Ovary (tissue), 7 donors: ENCODE measurements at regions not wholly inside any gene's neighbourhood (a gene's known extent, or its start where the extent isn't known, plus 50 kb on each side); places are given as distances from the start of the nearest gene placed in this dataset.

Experiments used
- DNase-seq, 5 donors: peaks; one replicate each; pipeline ENCODE4 v3.0.0-alpha.2; 2019 to 2020
- H3K27ac ChIP-seq, 2 donors: fragments of 200-600 bp; one replicate each; pipeline versions ENCODE4 v1.5.1 to v1.8.0; 2019 to 2022
- H3K27me3 ChIP-seq: fragments of 200-600 bp; one replicate; pipeline ENCODE4 v1.8.0; 2022
- H3K36me3 ChIP-seq: fragments of 200-600 bp; sonication (generic); one replicate; pipeline ENCODE4 v1.5.1; 2019
- H3K4me1 ChIP-seq: one replicate; pipeline ENCODE4 v1.8.1; 2013; ENCODE audit warnings: mild to moderate bottlenecking, moderate library complexity; ENCODE audit not compliant: insufficient read depth
- H3K4me3 ChIP-seq: fragments of 200-600 bp; sonication (generic); one replicate; pipeline ENCODE4 v1.5.1; 2017
- H3K9me3 ChIP-seq, 2 donors: fragments of 200-600 bp in 1 of 2; sonication (generic) in 1 of 2; one replicate each; pipeline versions ENCODE4 v1.5.1 to v1.8.1; 2013 to 2019; ENCODE audit warnings: mild to moderate bottlenecking in 1 of 2, moderate library complexity in 1 of 2
- EP300 ChIP-seq: sonication (generic); formaldehyde crosslinking; IDR thresholded peaks from one replicate; pipeline ENCODE4 v1.6.1; 2017; ENCODE audit warnings: antibody characterized with exemption
- POLR2A ChIP-seq: fragments of 450-650 bp; IDR thresholded peaks from one replicate; pipeline ENCODE4 v1.6.1; 2017; ENCODE audit warnings: antibody characterized with exemption, mild to moderate bottlenecking, moderate library complexity
- WGBS, 3 donors: extraction: QIAGEN DNeasy Blood & Tissue Kit in 1 of 3; methylation state at CpG; one replicate each; pipeline versions ENCODE4 v1.1.5 to v1.1.7; 2013 to 2017; 5-methylcytosine and 5-hydroxymethylcytosine counted together
- intact Hi-C, 4 donors: fragments of 100-400 bp; cut with DNase I; formaldehyde crosslinking; loops; one replicate each; pipeline versions ENCODE4 v1.11.0 to v1.15.1; 2022 to 2023
- TF ChIP-seq, protein P1 (sequence below), 3 donors: fragments of 450-650 bp in 2 of 3; fragments of 200-600 bp in 1 of 3; IDR thresholded peaks; one replicate each; pipeline versions ENCODE4 v1.5.1 to v1.8.0; 2016 to 2022; ENCODE audit warnings: antibody characterized with exemption in 3 of 3, mild to moderate bottlenecking in 1 of 3
- donor health status: DM: no; HTN: no; CAD: no; lungs with moderate emphysema.
- donor health status: DM: no; HTN: no; CAD: no.
- donor health status: Bipolar disorder and iron deficiency.
- donor health status: DM: no; HTN: no; CAD: no.
- donor health status: DM: yes; HTN: yes; CAD: no.

DNA sequence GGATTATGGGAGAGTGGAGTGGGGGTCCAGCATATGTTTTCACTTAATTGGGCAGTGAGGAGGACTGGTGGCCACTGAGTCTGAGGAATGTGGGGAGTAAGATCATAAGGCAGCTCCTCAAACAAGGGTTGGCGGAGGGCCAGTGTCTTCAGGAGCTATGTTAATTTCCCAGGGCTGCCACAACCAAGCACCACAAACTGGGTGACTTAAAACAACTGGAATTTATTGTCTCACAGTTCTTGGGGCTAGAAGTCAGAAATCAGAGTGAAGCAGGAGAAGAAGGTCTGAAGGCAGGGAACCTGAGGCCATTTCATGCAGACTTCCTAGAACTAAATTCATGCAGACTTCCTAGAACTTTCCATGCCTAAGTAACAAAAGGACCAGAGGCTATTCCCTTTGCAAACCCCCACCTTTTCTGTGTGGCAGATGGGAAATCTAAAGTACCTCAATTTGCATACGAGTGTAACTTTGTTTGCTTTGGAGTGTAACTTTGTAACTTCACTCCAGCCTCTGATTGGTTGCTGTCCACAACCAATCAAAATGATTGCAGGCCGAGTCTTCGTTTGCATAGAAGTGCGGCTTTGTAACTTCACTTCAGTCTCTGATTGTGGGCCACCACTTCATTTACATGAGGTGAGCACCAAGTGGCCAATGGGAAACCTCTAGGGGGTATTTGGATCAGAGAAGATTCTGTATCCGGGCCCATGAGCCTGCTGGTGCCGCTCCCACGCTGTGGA is 50.5 kb upstream of the ZBED5 start:
- H3K36me3 ChIP-seq, result no peaks in the 10 kb centered on the region
- H3K9me3 ChIP-seq, result no peaks in the 10 kb centered on the region
- intact Hi-C loops, result no loop called here
- H3K27me3 ChIP-seq, result no peaks in the 10 kb centered on the region
- DNase-seq, result no peak
- 84 to 89% (median 87%) methylated on average over 8 of the region's 8 CpGs for WGBS, 3 donors
- H3K4me3 ChIP-seq, result no peak overlapping the region
- H3K27ac ChIP-seq, result no peak overlapping the region
- no peaks in the 10 kb centered on the region for H3K4me1 ChIP-seq
- TF ChIP-seq POLR2A (no peak), EP300 (no peak)
- TF ChIP-seq, protein P1, sequence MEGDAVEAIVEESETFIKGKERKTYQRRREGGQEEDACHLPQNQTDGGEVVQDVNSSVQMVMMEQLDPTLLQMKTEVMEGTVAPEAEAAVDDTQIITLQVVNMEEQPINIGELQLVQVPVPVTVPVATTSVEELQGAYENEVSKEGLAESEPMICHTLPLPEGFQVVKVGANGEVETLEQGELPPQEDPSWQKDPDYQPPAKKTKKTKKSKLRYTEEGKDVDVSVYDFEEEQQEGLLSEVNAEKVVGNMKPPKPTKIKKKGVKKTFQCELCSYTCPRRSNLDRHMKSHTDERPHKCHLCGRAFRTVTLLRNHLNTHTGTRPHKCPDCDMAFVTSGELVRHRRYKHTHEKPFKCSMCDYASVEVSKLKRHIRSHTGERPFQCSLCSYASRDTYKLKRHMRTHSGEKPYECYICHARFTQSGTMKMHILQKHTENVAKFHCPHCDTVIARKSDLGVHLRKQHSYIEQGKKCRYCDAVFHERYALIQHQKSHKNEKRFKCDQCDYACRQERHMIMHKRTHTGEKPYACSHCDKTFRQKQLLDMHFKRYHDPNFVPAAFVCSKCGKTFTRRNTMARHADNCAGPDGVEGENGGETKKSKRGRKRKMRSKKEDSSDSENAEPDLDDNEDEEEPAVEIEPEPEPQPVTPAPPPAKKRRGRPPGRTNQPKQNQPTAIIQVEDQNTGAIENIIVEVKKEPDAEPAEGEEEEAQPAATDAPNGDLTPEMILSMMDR (IDR thresholded peaks at IDR 0.05), result no peak
